ENCODE measurements at regions not wholly inside any gene's neighbourhood (a gene's known extent, or its start where the extent isn't known, plus 50 kb on each side); places are given as distances from the start of the nearest gene placed in this dataset.

DNA sequence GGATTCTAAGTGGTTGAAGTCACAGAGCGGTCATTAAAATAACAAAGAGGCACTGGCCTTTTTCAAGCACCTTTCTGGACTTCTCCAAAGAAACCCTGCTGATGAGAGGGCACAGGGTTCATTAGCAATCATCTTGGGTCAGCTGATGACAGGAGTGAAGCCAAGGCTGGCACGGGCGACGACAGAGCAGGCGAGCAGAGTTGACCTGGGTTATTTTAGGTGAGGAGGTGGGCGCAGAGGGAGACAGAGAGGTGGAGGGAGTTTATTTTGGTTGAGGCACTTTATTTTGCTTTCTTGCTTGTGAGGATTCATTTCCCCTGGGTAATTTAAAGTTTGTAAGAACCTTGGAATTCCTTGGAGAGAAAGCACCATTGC, 57.9 kb downstream of the OLIG1 start:
- Histone ChIP-seq H3K9ac (ENCODE audit: extremely low read depth, insufficient read length, low read length) (no peak overlapping the region), H3K9me3 (ENCODE audit: control insufficient read depth, low read depth, low read length) (no peaks in the 10 kb centered on the region), H3K27ac (ENCODE audit: insufficient read length, low read depth, low read length) (no peak overlapping the region), H4K20me1 (ENCODE audit: control insufficient read depth, insufficient read depth, insufficient read length) (no peaks in the 10 kb centered on the region), H3K23me2 (ENCODE audit: insufficient read length, low read depth, low read length, poor library complexity, severe bottlenecking) (peaks cover 3% of the 10 kb centered on the region), H2AK5ac (ENCODE audit: insufficient read length, low read length) (no peak overlapping the region), H3K4ac (ENCODE audit: low read depth, low read length) (no peak overlapping the region), H2BK5ac (ENCODE audit: insufficient read length, low read length) (no peak overlapping the region), H4K8ac (replicated peaks; ENCODE audit: insufficient read length, low read depth, low read length) (no peak overlapping the region), H3K18ac (ENCODE audit: insufficient read length, low read depth, low read length) (no peak overlapping the region), H3K79me2 (ENCODE audit: insufficient read depth, low read length) (no peaks in the 10 kb centered on the region), H3K56ac (ENCODE audit: insufficient read length, low read depth, low read length) (no peak overlapping the region), H3K4me2 (ENCODE audit: insufficient read depth, insufficient read length, low read length) (peak overlapping the region; percentile 59), H3K14ac (ENCODE audit: insufficient read depth, low read length) (no peak overlapping the region), H3K79me1 (ENCODE audit: insufficient read depth, low read depth, low read length, poor library complexity, severe bottlenecking) (no peaks in the 10 kb centered on the region), H2BK12ac (ENCODE audit: insufficient read length, low read depth, low read length) (no peak overlapping the region), H2BK120ac (ENCODE audit: low read depth, low read length, poor library complexity, severe bottlenecking) (no peak overlapping the region), H3K4me1 (ENCODE audit: insufficient read depth, low read length) (peaks cover 7% of the 10 kb centered on the region), H2BK15ac (ENCODE audit: low read depth, low read length) (no peak overlapping the region), H3K27me3 (ENCODE audit: insufficient read depth, low read length) (no peaks in the 10 kb centered on the region; the same call in 1 of the 2 replicates), H3K23ac (ENCODE audit: insufficient read length, low read depth, low read length) (no peak overlapping the region), H4K5ac (ENCODE audit: insufficient read length, low read depth, low read length) (no peak overlapping the region), H3T11ph (ENCODE audit: low read length) (no peak overlapping the region), H2AFZ (ENCODE audit: low read length) (no peak overlapping the region), H4K91ac (ENCODE audit: insufficient read length, low read depth, low read length) (no peak overlapping the region), H2BK20ac (ENCODE audit: low read depth, low read length, poor library complexity, severe bottlenecking) (no peak overlapping the region)
- Mint-ChIP-seq H3K4me1 (peaks cover 40 to 49% of the 10 kb centered on the region in 2 experiments), H3K27me3 (ENCODE audit: low read depth) (peaks cover 17% of the 10 kb centered on the region), H3K9me3 (no peaks in the 10 kb centered on the region), H3K27ac (peak overlapping the region in 1 of 3 experiments; percentile 42; a peak in 2 of 7 replicates), H3K4me3 (peak overlapping the region; percentile 36 to 48; a peak in 4 of 5 replicates), H3K36me3 (ENCODE audit: insufficient read depth in 1 of 3, low read depth in 3 of 3) (no peaks in the 10 kb centered on the region)
- TF ChIP-seq CTCF (conservative IDR thresholded peaks at IDR 0.05) = no peak
- no peak for DNase-seq
- WGBS (ENCODE audit: extremely low coverage, insufficient read length, low lambda C conversion rate) = no CpG with 5 or more reads among the region's 6 CpGs

Measured in H9 (cell line).